Trophoblast cell (in vitro differentiated cells and primary cell): ENCODE measurements at regions not wholly inside any gene's neighbourhood (a gene's known extent, or its start where the extent isn't known, plus 50 kb on each side); places are given as distances from the start of the nearest gene placed in this dataset.

ENCODE experiments used
- DNase-seq, 2 donors: peaks; one replicate each; pipeline ENCODE4 v3.0.0-alpha.2; 2016
- H2AFZ ChIP-seq: 2 replicates; pipeline ENCODE4 v1.6.1; 2013; ENCODE audit warnings: low read length, moderate library complexity, mild to moderate bottlenecking; ENCODE audit not compliant: insufficient read depth, poor library complexity
- H2AK5ac ChIP-seq: 2 replicates; pipeline ENCODE4 v1.6.1; 2013; ENCODE audit warnings: mild to moderate bottlenecking, low read length
- H2BK120ac ChIP-seq: 2 replicates; pipeline ENCODE4 v1.6.1; 2013; ENCODE audit warnings: low read length, mild to moderate bottlenecking, moderate library complexity; ENCODE audit not compliant: insufficient read depth, poor library complexity
- H2BK12ac ChIP-seq: 2 replicates; pipeline ENCODE4 v1.6.1; 2013; ENCODE audit warnings: mild to moderate bottlenecking, low read length, moderate library complexity
- H2BK5ac ChIP-seq: 2 replicates; pipeline ENCODE4 v1.6.1; 2013; ENCODE audit warnings: low read length, low read depth, moderate library complexity, mild to moderate bottlenecking; ENCODE audit not compliant: poor library complexity
- H3K14ac ChIP-seq: 2 replicates; pipeline ENCODE4 v1.6.1; 2013; ENCODE audit warnings: mild to moderate bottlenecking, low read length
- H3K18ac ChIP-seq: 2 replicates; pipeline ENCODE4 v1.6.1; 2013; ENCODE audit warnings: mild to moderate bottlenecking, low read length
- H3K23ac ChIP-seq: 2 replicates; pipeline ENCODE4 v1.6.1; 2013; ENCODE audit warnings: low read length
- H3K27ac ChIP-seq: 2 replicates; pipeline ENCODE4 v1.5.1; 2013; ENCODE audit warnings: low read depth, mild to moderate bottlenecking, inconsistent platforms, low read length, moderate library complexity
- H3K27me3 ChIP-seq: 2 replicates; pipeline ENCODE4 v1.6.1; 2013; ENCODE audit warnings: inconsistent platforms, mild to moderate bottlenecking, low read length, moderate library complexity; ENCODE audit not compliant: insufficient read depth
- H3K36me3 ChIP-seq, 2 experiments: 1 replicate in 1 of 2; 2 replicates in 1 of 2; pipeline ENCODE4 v1.6.1; 2013; ENCODE audit warnings: low read length in 2 of 2, mild to moderate bottlenecking in 2 of 2, moderate library complexity in 1 of 2; ENCODE audit not compliant: insufficient read depth in 2 of 2, control insufficient read depth in 1 of 2
- H3K4ac ChIP-seq: 2 replicates; pipeline ENCODE4 v1.6.1; 2013; ENCODE audit warnings: low read depth, mild to moderate bottlenecking, low read length, moderate library complexity
- H3K4me1 ChIP-seq, 2 experiments: 1 replicate in 1 of 2; 2 replicates in 1 of 2; pipeline ENCODE4 v1.6.1; 2013; ENCODE audit warnings: low read length in 2 of 2, mild to moderate bottlenecking in 2 of 2, moderate library complexity in 1 of 2; ENCODE audit not compliant: insufficient read depth in 2 of 2, control insufficient read depth in 1 of 2
- H3K4me2 ChIP-seq: 2 replicates; pipeline ENCODE4 v1.6.1; 2013; ENCODE audit warnings: inconsistent platforms, mild to moderate bottlenecking, low read length, moderate library complexity
- H3K4me3 ChIP-seq: 2 replicates; pipeline ENCODE4 v1.5.1; 2013; ENCODE audit warnings: mild to moderate bottlenecking, low read depth, low read length, inconsistent platforms
- H3K79me1 ChIP-seq: one replicate; pipeline ENCODE4 v1.6.1; 2013; ENCODE audit warnings: low read length
- H3K79me2 ChIP-seq: 2 replicates; pipeline ENCODE4 v1.6.1; 2013; ENCODE audit warnings: low read length, mild to moderate bottlenecking; ENCODE audit not compliant: control insufficient read depth, insufficient read depth, poor library complexity
- H3K9ac ChIP-seq: 2 replicates; pipeline ENCODE4 v1.6.1; 2013; ENCODE audit warnings: mild to moderate bottlenecking, low read length
- H3K9me3 ChIP-seq: 2 replicates; pipeline ENCODE4 v1.6.1; 2013; ENCODE audit warnings: low read depth, mild to moderate bottlenecking, control low read depth, inconsistent platforms, low read length; ENCODE audit not compliant: insufficient read depth
- H4K12ac ChIP-seq: 2 replicates; pipeline ENCODE4 v1.6.1; 2013; ENCODE audit warnings: low read depth, mild to moderate bottlenecking, low read length, moderate library complexity
- H4K8ac ChIP-seq: 2 replicates; pipeline ENCODE4 v1.6.1; 2013; ENCODE audit warnings: low read depth, mild to moderate bottlenecking, low read length, moderate library complexity
- H4K91ac ChIP-seq: one replicate; pipeline ENCODE4 v1.6.1; 2013; ENCODE audit warnings: low read depth, mild to moderate bottlenecking, low read length, moderate library complexity
- WGBS: extraction: QIAGEN DNeasy Blood & Tissue Kit; methylation state at CpG from one replicate; pipeline ENCODE4 v1.1.7; 2013; ENCODE audit warnings: missing lambda C conversion rate; ENCODE audit not compliant: insufficient read length, insufficient coverage; ENCODE audit errors: extremely low coverage; 5-methylcytosine and 5-hydroxymethylcytosine counted together

DNA sequence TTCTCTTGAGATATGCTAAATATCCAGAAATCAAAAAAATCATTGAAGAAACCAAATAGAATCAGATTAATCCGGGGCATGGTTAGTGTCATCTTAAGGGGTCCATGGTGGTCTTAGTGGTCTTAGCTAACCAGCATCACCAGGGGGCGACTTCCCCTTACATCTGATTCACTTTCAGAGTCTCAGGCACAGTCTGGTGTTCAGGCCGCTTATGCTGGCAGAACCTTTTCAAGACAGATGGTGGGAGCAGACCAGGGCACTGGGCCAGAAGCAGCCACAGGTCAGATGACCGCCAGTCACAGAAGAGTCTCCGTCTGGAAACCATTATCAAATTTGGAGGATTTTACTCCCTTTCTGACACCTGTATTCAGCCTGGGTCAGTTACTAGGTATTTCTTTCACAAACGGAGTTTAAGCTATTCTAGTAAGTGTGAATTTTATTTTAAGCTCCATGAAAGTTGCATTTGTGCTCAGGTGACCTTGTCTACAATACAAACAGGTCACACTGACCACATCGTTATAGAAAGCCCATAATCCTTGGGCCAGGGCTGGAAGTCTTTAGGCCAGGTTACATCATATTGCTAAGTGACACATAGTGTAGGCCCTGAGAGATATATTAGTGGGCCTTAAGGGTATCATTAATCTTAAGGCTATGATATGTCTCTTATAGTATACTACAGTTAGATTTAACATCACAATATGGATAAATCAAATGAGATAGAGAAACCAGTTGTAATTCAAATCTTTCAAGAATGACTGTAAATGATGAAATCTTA, 365.5 kb downstream of the GBE1 start:
- Histone ChIP-seq H2AFZ (no peak overlapping the region), H4K91ac (no peak overlapping the region), H3K23ac (no peak overlapping the region), H2BK12ac (no peak overlapping the region), H3K79me2 (no peaks in the 10 kb centered on the region), H3K79me1 (no peaks in the 10 kb centered on the region), H2BK120ac (no peak overlapping the region), H3K36me3 (no peaks in the 10 kb centered on the region), H3K18ac (no peak overlapping the region), H3K4me1 (no peaks in the 10 kb centered on the region), H3K4ac (no peak overlapping the region), H3K14ac (no peak overlapping the region), H4K8ac (no peak overlapping the region), H3K4me2 (no peak overlapping the region), H3K27ac (no peak overlapping the region), H3K4me3 (no peak overlapping the region), H2AK5ac (no peak overlapping the region), H2BK5ac (no peak overlapping the region), H4K12ac (no peak overlapping the region), H3K27me3 (no peaks in the 10 kb centered on the region), H3K9me3 (no peaks in the 10 kb centered on the region), H3K9ac (no peak overlapping the region)
- DNase-seq: no peak
- no CpG with 5 or more reads among the region's 7 CpGs for WGBS

DNA sequence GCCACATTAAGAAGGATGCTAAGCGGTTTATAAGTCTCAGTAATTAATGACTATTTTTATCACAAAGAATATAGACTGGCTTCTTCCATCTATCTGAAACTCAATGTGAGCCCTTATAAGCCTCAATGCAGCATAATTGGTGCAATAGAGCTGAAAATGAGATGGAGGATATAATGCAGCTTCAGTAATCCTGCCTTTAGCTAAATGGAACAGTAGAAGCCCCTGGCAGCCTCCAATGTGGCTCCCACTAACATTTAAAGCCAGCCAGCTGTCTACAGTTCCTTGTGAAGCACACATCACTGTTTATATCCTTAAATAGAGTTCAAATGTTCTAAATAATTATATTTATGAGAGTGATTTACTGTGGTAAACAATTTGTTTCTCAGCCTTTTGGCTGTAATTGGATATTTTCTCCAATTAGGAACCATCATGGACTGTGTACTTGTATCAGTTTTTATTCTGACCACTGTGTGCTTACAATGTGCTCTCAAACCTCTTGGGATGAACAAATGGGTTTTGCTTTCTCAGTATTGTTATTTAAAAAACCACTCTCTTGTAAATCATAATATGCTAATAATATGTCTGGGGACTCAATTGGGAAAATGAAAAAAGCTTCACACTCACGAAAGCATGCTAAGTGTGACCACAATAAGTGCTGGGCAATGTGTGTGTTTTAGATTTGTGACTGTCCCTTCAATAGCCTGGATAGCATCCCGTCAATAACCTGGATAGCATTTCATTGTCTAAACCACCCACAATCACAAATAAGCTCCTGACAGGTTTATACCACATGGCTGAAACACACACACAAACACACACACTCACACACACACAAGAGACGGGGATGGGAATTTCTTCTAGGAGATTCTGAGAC, 366.6 kb downstream of the GBE1 start:
- H4K91ac ChIP-seq: no peak overlapping the region
- H3K4me1 ChIP-seq: no peaks in the 10 kb centered on the region
- WGBS: no CpG with 5 or more reads among the region's 4 CpGs
- no peaks in the 10 kb centered on the region for H3K79me1 ChIP-seq
- no peak overlapping the region for H4K12ac ChIP-seq
- H3K27me3 ChIP-seq: no peaks in the 10 kb centered on the region
- H3K27ac ChIP-seq: no peak overlapping the region
- no peaks in the 10 kb centered on the region for H3K36me3 ChIP-seq
- H3K4me2 ChIP-seq: no peak overlapping the region
- H3K23ac ChIP-seq: no peak overlapping the region
- H2AFZ ChIP-seq: no peak overlapping the region
- no peak overlapping the region for H3K14ac ChIP-seq
- H2BK120ac ChIP-seq: no peak overlapping the region
- no peak overlapping the region for H4K8ac ChIP-seq
- H3K4me3 ChIP-seq: no peak overlapping the region
- H2BK5ac ChIP-seq: no peak overlapping the region
- DNase-seq: no peak
- H3K79me2 ChIP-seq: no peaks in the 10 kb centered on the region
- no peak overlapping the region for H2BK12ac ChIP-seq
- no peak overlapping the region for H3K18ac ChIP-seq
- H3K4ac ChIP-seq: no peak overlapping the region
- no peaks in the 10 kb centered on the region for H3K9me3 ChIP-seq
- H3K9ac ChIP-seq: no peak overlapping the region
- H2AK5ac ChIP-seq: no peak overlapping the region

DNA sequence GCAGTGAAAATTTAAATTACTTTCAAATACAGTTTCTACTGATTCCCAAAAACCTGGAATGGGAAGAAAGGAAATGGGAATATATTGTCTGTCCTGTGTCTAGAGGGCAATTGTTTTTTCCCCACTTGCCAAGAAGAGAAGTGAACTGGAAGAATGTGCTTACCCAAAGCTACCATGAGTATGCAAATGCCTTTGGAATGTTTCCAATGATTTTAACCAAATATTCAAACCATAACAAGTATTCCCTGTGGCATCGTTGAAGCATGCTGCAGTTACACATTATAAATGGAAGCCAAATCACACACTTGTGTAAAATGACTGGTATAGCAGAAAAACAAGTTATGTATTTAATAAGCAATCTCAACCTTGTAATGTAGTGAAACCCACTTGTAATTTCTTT, 368.2 kb downstream of the GBE1 start:
- H2BK120ac ChIP-seq: no peak overlapping the region
- no peak overlapping the region for H3K23ac ChIP-seq
- H4K8ac ChIP-seq: no peak overlapping the region
- H3K4me3 ChIP-seq: no peak overlapping the region
- H2BK12ac ChIP-seq: no peak overlapping the region
- DNase-seq: peak in 1 of 2 donors; percentile 41
- no peak overlapping the region for H3K27ac ChIP-seq
- H3K18ac ChIP-seq: no peak overlapping the region
- no peak overlapping the region for H2BK5ac ChIP-seq
- WGBS: no CpG with 5 or more reads among the region's 1 CpG
- H3K9me3 ChIP-seq: no peaks in the 10 kb centered on the region
- H3K27me3 ChIP-seq: no peaks in the 10 kb centered on the region
- no peaks in the 10 kb centered on the region for H3K79me1 ChIP-seq
- H3K14ac ChIP-seq: no peak overlapping the region
- no peak overlapping the region for H2AK5ac ChIP-seq
- H4K91ac ChIP-seq: no peak overlapping the region
- no peak overlapping the region for H3K9ac ChIP-seq
- no peaks in the 10 kb centered on the region for H3K36me3 ChIP-seq
- H3K4me1 ChIP-seq: no peaks in the 10 kb centered on the region
- no peak overlapping the region for H2AFZ ChIP-seq
- H3K4ac ChIP-seq: no peak overlapping the region
- no peak overlapping the region for H4K12ac ChIP-seq
- H3K4me2 ChIP-seq: no peak overlapping the region
- no peaks in the 10 kb centered on the region for H3K79me2 ChIP-seq

DNA sequence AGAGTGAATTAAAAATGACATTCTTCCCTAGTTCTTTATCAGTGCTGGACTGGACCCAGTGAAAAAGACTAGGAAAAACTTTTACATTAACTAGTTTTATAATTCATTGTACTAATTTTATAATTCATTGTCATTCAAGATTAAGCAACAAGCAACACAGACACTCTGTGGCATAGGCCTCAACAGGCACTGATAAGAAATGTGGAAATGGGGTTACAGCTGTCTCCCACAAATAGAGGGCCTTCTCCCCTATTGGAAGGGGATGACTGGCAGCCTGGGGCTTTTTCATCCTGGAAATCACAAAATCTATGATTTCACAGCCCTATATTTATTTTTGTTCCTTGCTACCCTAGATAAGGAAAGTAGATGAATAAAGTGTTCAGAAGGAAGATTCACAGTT, 370.6 kb downstream of the GBE1 start:
- Histone ChIP-seq H3K18ac (no peak overlapping the region), H3K4me3 (no peak overlapping the region), H2BK12ac (no peak overlapping the region), H4K8ac (no peak overlapping the region), H3K79me2 (no peaks in the 10 kb centered on the region), H3K4ac (no peak overlapping the region), H3K14ac (no peak overlapping the region), H2AFZ (no peak overlapping the region), H4K91ac (no peak overlapping the region), H3K27me3 (no peaks in the 10 kb centered on the region), H3K36me3 (no peaks in the 10 kb centered on the region), H2BK120ac (no peak overlapping the region), H3K23ac (no peak overlapping the region), H3K4me2 (no peak overlapping the region), H3K9me3 (no peaks in the 10 kb centered on the region), H2BK5ac (no peak overlapping the region), H3K79me1 (no peaks in the 10 kb centered on the region), H4K12ac (no peak overlapping the region), H3K4me1 (no peaks in the 10 kb centered on the region), H3K9ac (no peak overlapping the region), H3K27ac (no peak overlapping the region), H2AK5ac (no peak overlapping the region)
- DNase-seq: no peak
